HepG2 (cell line): ENCODE measurements at regions not wholly inside any gene's neighbourhood (a gene's known extent, or its start where the extent isn't known, plus 50 kb on each side); places are given as distances from the start of the nearest gene placed in this dataset.

Experiments
- ATAC-seq: fragments of 200-7000 bp; cut with Tn5 transposase; 3 replicates; pipeline ENCODE4 v1.9.1; 2020; ENCODE audit warnings: mild to moderate bottlenecking, moderate library complexity
- BruUV-seq: library from RNA; stranded (reverse); fragments of 400-500 nt; replicated peaks from 2 replicates; lab custom pipeline; 2021; lab: Mats Ljungman, UMichigan
- CTCF ChIA-PET: fragments of 300-600 bp; formaldehyde crosslinking; extraction: SDS; loops from one replicate; lab custom pipeline; 2021; ENCODE audit warnings: low total read pairs, inconsistent platforms, low intra/inter-chr PET ratio; lab: Yijun Ruan, JAX
- POLR2A ChIA-PET: fragments of 350-600 bp; sonication (Branson Sonifier 250); formaldehyde crosslinking; loops from one replicate; lab custom pipeline; 2020; ENCODE audit warnings: antibody characterized with exemption, inconsistent platforms; lab: Yijun Ruan, JAX
- DNase-seq: peaks from one replicate; pipeline ENCODE4 v3.0.0-alpha.2; 2015; ENCODE audit warnings: low spot score
- FAIRE-seq: peaks from 3 replicates; lab custom pipeline; 2011; peaks lifted over from hg19 to GRCh38; lab: Jason Lieb, UNC
- H2AFZ ChIP-seq: one replicate; pipeline ENCODE4 v1.6.1; 2011; ENCODE audit warnings: low read length, inconsistent platforms
- H3K27ac ChIP-seq: fragments of 300-600 bp; 3 replicates; pipeline ENCODE4 v1.8.0; 2011; ENCODE audit warnings: mixed run types, mild to moderate bottlenecking, mixed read lengths, low read length, inconsistent platforms; ENCODE audit not compliant: insufficient read depth; ENCODE audit errors: extremely low read length
- H3K27me3 ChIP-seq, 2 experiments: fragments of 200-600 bp in 1 of 2; 2 replicates in 1 of 2; 3 replicates in 1 of 2; pipeline versions ENCODE4 v1.6.0 to v1.8.0; 2011; ENCODE audit warnings: low read length in 2 of 2, mild to moderate bottlenecking in 2 of 2, moderate library complexity in 2 of 2, inconsistent platforms in 1 of 2; ENCODE audit not compliant: insufficient read depth in 2 of 2, control insufficient read depth in 1 of 2
- H3K36me3 ChIP-seq, 2 experiments: fragments of 200-600 bp in 1 of 2; replicated peaks in 1 of 2; 2 replicates in 1 of 2; 3 replicates in 1 of 2; pipeline versions ENCODE4 v1.5.1 to v1.8.0; 2011; ENCODE audit warnings: low read length in 2 of 2, inconsistent platforms in 1 of 2; ENCODE audit not compliant: insufficient read depth in 2 of 2, control insufficient read depth in 1 of 2
- H3K4me1 ChIP-seq: 2 replicates; pipeline ENCODE4 v1.5.1; 2012; ENCODE audit warnings: low read length, inconsistent platforms; ENCODE audit not compliant: insufficient read depth
- H3K4me2 ChIP-seq: 2 replicates; pipeline ENCODE4 v1.6.0; 2011; ENCODE audit warnings: low read depth, low read length, inconsistent platforms
- H3K4me3 ChIP-seq, 3 experiments: fragments of 200-600 bp in 1 of 3; sonication (generic), shearing (Covaris generic) in 1 of 3; replicated peaks in 1 of 3; 2 replicates each; pipeline ENCODE4 v1.5.1; 2011 to 2016; ENCODE audit warnings: low read length in 3 of 3, inconsistent platforms in 2 of 3, low read depth in 2 of 3, mild to moderate bottlenecking in 2 of 3, control low read depth in 1 of 3, mixed read lengths in 1 of 3; ENCODE audit not compliant: insufficient read depth in 1 of 3
- H3K79me2 ChIP-seq: one replicate; pipeline ENCODE4 v1.6.1; 2011; ENCODE audit warnings: low read length, inconsistent platforms; ENCODE audit not compliant: insufficient read depth
- H3K9ac ChIP-seq: 2 replicates; pipeline ENCODE4 v1.6.0; 2011; ENCODE audit warnings: mild to moderate bottlenecking, low read depth, low read length, inconsistent platforms; ENCODE audit not compliant: insufficient read depth
- H3K9me3 ChIP-seq: 2 replicates; pipeline ENCODE4 v1.5.1; 2012; ENCODE audit warnings: mild to moderate bottlenecking, low read length
- H4K20me1 ChIP-seq: 2 replicates; pipeline ENCODE4 v1.6.0; 2011; ENCODE audit warnings: inconsistent platforms, mild to moderate bottlenecking, low read length, moderate library complexity; ENCODE audit not compliant: insufficient read depth
- CTCF ChIP-seq: sonication (generic); formaldehyde crosslinking; IDR thresholded peaks from 2 replicates; pipeline ENCODE4 v1.5.0; 2020; ENCODE audit warnings: mild to moderate bottlenecking, missing genetic modification reagents, moderate library complexity
- NONO ChIP-seq, 2 experiments: fragments of 450-650 bp in 1 of 2; sonication (generic) in 1 of 2; formaldehyde crosslinking in 1 of 2; IDR thresholded peaks in 1 of 2; conservative IDR thresholded peaks in 1 of 2; 2 replicates each; pipeline versions ENCODE4 v1.6.1 to v1.8.0; 2017 to 2022; ENCODE audit warnings: mild to moderate bottlenecking in 1 of 2, missing genetic modification reagents in 1 of 2, moderate library complexity in 1 of 2
- SMC3 ChIP-seq: IDR thresholded peaks from 2 replicates; pipeline ENCODE4 v1.6.1; 2011; ENCODE audit warnings: low read length, improper control_type of control experiment
- STAG1 ChIP-seq: sonication (generic); formaldehyde crosslinking; IDR thresholded peaks from 2 replicates; pipeline ENCODE4 v1.4.0; 2020; ENCODE audit warnings: missing genetic modification reagents
- ZBTB34 ChIP-seq: sonication (generic); formaldehyde crosslinking; IDR thresholded peaks from 2 replicates; pipeline ENCODE4 v1.8.0; 2022; ENCODE audit warnings: mild to moderate bottlenecking, missing genetic modification reagents
- ZFP1 ChIP-seq: IDR thresholded peaks from 2 replicates; pipeline ENCODE4 v1.6.1; 2016
- ZNF629 ChIP-seq: sonication (generic); formaldehyde crosslinking; conservative IDR thresholded peaks from 2 replicates; pipeline ENCODE4 v1.5.0; 2020; ENCODE audit warnings: missing genetic modification reagents
- WGBS: methylation state at CpG from one replicate; pipeline ENCODE4 v1.1.6; 2017; ENCODE audit warnings: low lambda C conversion rate; 5-methylcytosine and 5-hydroxymethylcytosine counted together
- in situ Hi-C: cut with HindIII; loops from 2 replicates; pipeline ENCODE4 v1.10.0; 2017; ENCODE audit warnings: low pct_unique_long_range_greater_than_20kb; ENCODE audit not compliant: extremely low pct_ligation_motif_present
- intact Hi-C: fragments of 100-400 bp; cut with micrococcal nuclease; formaldehyde crosslinking; loops from one replicate; pipeline ENCODE4 v1.10.0; 2022; ENCODE audit not compliant: unreplicated experiment

GRCh38 chr2:190804182-190804795 lies 76.3 kb upstream of the GLS start:
- ChIA-PET CTCF (interaction anchor here (1.7 kb wide), 1 partner anchor 23 kb away, joined by 12 read pairs; no protein-coding TSS in a partner anchor), POLR2A (no interaction called here)
- H3K9ac ChIP-seq: no peak overlapping the region
- no peak for TF ChIP-seq NONO (IDR thresholded peaks at IDR 0.05)
- TF ChIP-seq NONO (CRISPR knock-in tag; conservative IDR thresholded peaks at IDR 0.05): no peak
- TF ChIP-seq ZNF629 (CRISPR knock-in tag): peak; percentile 54; the same call in 1 of the 2 replicates
- TF ChIP-seq ZBTB34 (CRISPR knock-in tag): no peak
- TF ChIP-seq SMC3: peak; percentile 14; the same call in 1 of the 2 replicates
- peak; percentile 26; the same call in 1 of the 2 replicates for TF ChIP-seq CTCF (CRISPR knock-in tag)
- TF ChIP-seq STAG1: peak; percentile 45
- no peak for TF ChIP-seq ZFP1 (CRISPR knock-in tag)
- WGBS: 94% methylated on average over 5 of the region's 5 CpGs
- peaks cover 53% of the 10 kb centered on the region for H3K4me1 ChIP-seq
- in situ Hi-C loops (no loop called here), intact Hi-C loops (loop anchor here (1.0 to 10.0 kb wide), 2 partner anchors 23 to 269 kb away; partner anchors contain the start of gene NEMP2)
- H3K4me2 ChIP-seq: no peak overlapping the region
- no peak for ATAC-seq
- H3K4me3 ChIP-seq: no peak overlapping the region
- H3K79me2 ChIP-seq: peaks cover 19% of the 10 kb centered on the region
- no peaks in the 10 kb centered on the region for H3K9me3 ChIP-seq
- H4K20me1 ChIP-seq: no peaks in the 10 kb centered on the region
- DNase-seq: no peak
- no peak for FAIRE-seq
- no peak overlapping the region for H2AFZ ChIP-seq
- BruUV-seq: no TSS peak
- no peak overlapping the region for H3K27ac ChIP-seq
- H3K36me3 ChIP-seq: no peaks in the 10 kb centered on the region; a peak in 1 of 5 replicates
- H3K27me3 ChIP-seq: no peaks in the 10 kb centered on the region
